ENCODE measurements at regions not wholly inside any gene's neighbourhood (a gene's known extent, or its start where the extent isn't known, plus 50 kb on each side); places are given as distances from the start of the nearest gene placed in this dataset.

GRCh38 chr3:30982416-30983075, 88.1 kb upstream of the GADL1 start:
- H3K27ac Mint-ChIP-seq (ENCODE audit: unreplicated experiment) = no peak overlapping the region
- H3K4me1 Mint-ChIP-seq (ENCODE audit: low read depth, unreplicated experiment) = no peaks in the 10 kb centered on the region
- H3K9me3 ChIP-seq (ENCODE audit: insufficient read depth, low read depth, low read length) = no peaks in the 10 kb centered on the region
- no peaks in the 10 kb centered on the region for H4K20me1 ChIP-seq (ENCODE audit: insufficient read depth, low read length)
- no peaks in the 10 kb centered on the region for H3K36me3 ChIP-seq (ENCODE audit: insufficient read depth, low read length)
- H3K27me3 ChIP-seq (ENCODE audit: insufficient read depth, low read length) = no peaks in the 10 kb centered on the region
- no peak overlapping the region for H3K4me3 Mint-ChIP-seq (ENCODE audit: unreplicated experiment)
- no peak overlapping the region for H3K4me3 ChIP-seq (ENCODE audit: insufficient read depth, low read depth, low read length)
- H3K4me1 ChIP-seq (ENCODE audit: insufficient read depth, low read length) = no peaks in the 10 kb centered on the region
- no peak for TF ChIP-seq EZH2 (IDR thresholded peaks at IDR 0.05; ENCODE audit: insufficient read depth, low read length)
- no peak for TF ChIP-seq CTCF (IDR thresholded peaks at IDR 0.05; ENCODE audit: insufficient read depth, low read depth, low read length)
- no peaks in the 10 kb centered on the region for H3K36me3 Mint-ChIP-seq (ENCODE audit: low read depth, unreplicated experiment)
- H3K79me2 ChIP-seq (ENCODE audit: insufficient read depth, low read length) = no peaks in the 10 kb centered on the region
- no peak overlapping the region for H3K27ac ChIP-seq (ENCODE audit: low read depth, low read length)
- no peaks in the 10 kb centered on the region for H3K9me3 Mint-ChIP-seq (ENCODE audit: unreplicated experiment)
- no peak overlapping the region for H2AFZ ChIP-seq (ENCODE audit: low read depth, low read length)
- peaks cover under 1% of the 10 kb centered on the region for H3K27me3 Mint-ChIP-seq (ENCODE audit: low read depth, unreplicated experiment)
- FAIRE-seq = no peak
- no peak for DNase-seq (ENCODE audit: low read depth)
- no peak overlapping the region for H3K4me2 ChIP-seq (ENCODE audit: low read length)
- no peak overlapping the region for H3K9ac ChIP-seq (ENCODE audit: low read length)

- no peak for FAIRE-seq
Observed at GRCh38 chr3:30984855-30985749, 90.6 kb upstream of the GADL1 start.

More at GRCh38 chr3:30984855-30985749, 90.6 kb upstream of the GADL1 start:
- Mint-ChIP-seq H3K9me3 (ENCODE audit: unreplicated experiment) (no peaks in the 10 kb centered on the region), H3K27ac (ENCODE audit: unreplicated experiment) (no peak overlapping the region), H3K4me3 (ENCODE audit: unreplicated experiment) (no peak overlapping the region), H3K36me3 (ENCODE audit: low read depth, unreplicated experiment) (no peaks in the 10 kb centered on the region), H3K27me3 (ENCODE audit: low read depth, unreplicated experiment) (peaks cover 12% of the 10 kb centered on the region), H3K4me1 (ENCODE audit: low read depth, unreplicated experiment) (peaks cover 10% of the 10 kb centered on the region)
- H3K4me3 ChIP-seq (ENCODE audit: insufficient read depth, low read depth, low read length) = no peak overlapping the region
- no peaks in the 10 kb centered on the region for H3K79me2 ChIP-seq (ENCODE audit: insufficient read depth, low read length)
- H3K27ac ChIP-seq (ENCODE audit: low read depth, low read length) = no peak overlapping the region
- no peak overlapping the region for H3K9ac ChIP-seq (ENCODE audit: low read length)
- no peak for TF ChIP-seq EZH2 (IDR thresholded peaks at IDR 0.05; ENCODE audit: insufficient read depth, low read length)
- no peak for TF ChIP-seq CTCF (IDR thresholded peaks at IDR 0.05; ENCODE audit: insufficient read depth, low read depth, low read length)
- H2AFZ ChIP-seq (ENCODE audit: low read depth, low read length) = no peak overlapping the region
- DNase-seq (ENCODE audit: low read depth) = peak; percentile 27
- H3K9me3 ChIP-seq (ENCODE audit: insufficient read depth, low read depth, low read length) = no peaks in the 10 kb centered on the region
- no peak overlapping the region for H3K4me2 ChIP-seq (ENCODE audit: low read length)
- H3K27me3 ChIP-seq (ENCODE audit: insufficient read depth, low read length) = no peaks in the 10 kb centered on the region
- no peaks in the 10 kb centered on the region for H4K20me1 ChIP-seq (ENCODE audit: insufficient read depth, low read length)
- H3K36me3 ChIP-seq (ENCODE audit: insufficient read depth, low read length) = no peaks in the 10 kb centered on the region
- H3K4me1 ChIP-seq (ENCODE audit: insufficient read depth, low read length) = no peaks in the 10 kb centered on the region
